Kidney (tissue), 13 donors: ENCODE measurements at regions not wholly inside any gene's neighbourhood (a gene's known extent, or its start where the extent isn't known, plus 50 kb on each side); places are given as distances from the start of the nearest gene placed in this dataset.

ENCODE experiments used
- DNase-seq, 5 donors: peaks; one replicate each; pipeline ENCODE4 v3.0.0-alpha.2; 2013 to 2020
- FAIRE-seq: peaks from 2 replicates; lab custom pipeline; 2012; peaks lifted over from hg19 to GRCh38; lab: Jason Lieb, UNC
- H3K27ac ChIP-seq, 2 donors: one replicate each; pipeline ENCODE4 v1.7.0; 2013; ENCODE audit warnings: low read depth in 2 of 2, low read length in 2 of 2, inconsistent platforms in 1 of 2
- H3K27me3 ChIP-seq: one replicate; pipeline ENCODE4 v1.7.1; 2013; ENCODE audit warnings: low read length, inconsistent platforms; ENCODE audit not compliant: control insufficient read depth, insufficient read depth
- H3K36me3 ChIP-seq, 3 donors: one replicate each; pipeline versions ENCODE4 v1.7.0 to v1.7.1; 2013; ENCODE audit warnings: low read length in 3 of 3, control low read depth in 1 of 3, inconsistent platforms in 1 of 3; ENCODE audit not compliant: insufficient read depth in 3 of 3, control insufficient read depth in 2 of 3
- H3K4me1 ChIP-seq, 3 donors: one replicate each; pipeline versions ENCODE4 v1.7.0 to v1.7.1; 2013; ENCODE audit warnings: low read length in 3 of 3, inconsistent platforms in 1 of 3, low read depth in 1 of 3; ENCODE audit not compliant: control insufficient read depth in 2 of 3, insufficient read depth in 2 of 3
- H3K4me3 ChIP-seq, 3 donors: one replicate each; pipeline versions ENCODE4 v1.7.0 to v1.8.1; 2013; ENCODE audit warnings: low read length in 3 of 3, control low read depth in 1 of 3, inconsistent platforms in 1 of 3
- H3K9ac ChIP-seq, 3 donors: one replicate each; pipeline versions ENCODE4 v1.7.0 to v1.7.1; 2013; ENCODE audit warnings: low read length in 3 of 3, control low read depth in 1 of 3, inconsistent platforms in 1 of 3
- H3K9me3 ChIP-seq, 3 donors: one replicate each; pipeline versions ENCODE4 v1.7.0 to v1.7.1; 2013; ENCODE audit warnings: low read length in 3 of 3, control low read depth in 1 of 3, inconsistent platforms in 1 of 3; ENCODE audit not compliant: control insufficient read depth in 2 of 3, insufficient read depth in 1 of 3
- CTCF ChIP-seq: IDR thresholded peaks from 3 replicates; pipeline ENCODE4 v1.5.1; 2012; ENCODE audit warnings: mild to moderate bottlenecking, moderate library complexity, borderline replicate concordance; ENCODE audit not compliant: insufficient read depth; ENCODE audit errors: extremely low read depth
- intact Hi-C: fragments of 100-400 bp; cut with DNase I; formaldehyde crosslinking; loops from one replicate; pipeline ENCODE4 v1.11.1; 2022
- donor health status: control.
- donor health status: control.
- donor health status: control.
- donor health status: control.
- donor health status: control.
- donor health status: DM: yes; HTN: yes; CAD: no.
- donor health status: Normal renal cell carcinoma (clear cell type).

- Histone ChIP-seq H3K36me3 (no peaks in the 10 kb centered on the region), H3K9me3 (no peaks in the 10 kb centered on the region), H3K27me3 (no peaks in the 10 kb centered on the region), H3K4me1 (peaks cover 0 to 12% (median 0%) of the 10 kb centered on the region in 3 donors), H3K9ac (no peak overlapping the region), H3K4me3 (no peak overlapping the region), H3K27ac (no peak overlapping the region)
- no peak for TF ChIP-seq CTCF
- DNase-seq (no peak), FAIRE-seq (no peak)
- intact Hi-C loops = no loop called here
These were observed 99.8 kb upstream of the ETV3 start for GRCh38 chr1:157237981-157238380.

- Histone ChIP-seq H3K4me3 (no peak overlapping the region), H3K27me3 (no peaks in the 10 kb centered on the region), H3K9ac (no peak overlapping the region), H3K36me3 (no peaks in the 10 kb centered on the region), H3K4me1 (peaks cover 0 to 12% (median 0%) of the 10 kb centered on the region in 3 donors), H3K27ac (no peak overlapping the region), H3K9me3 (no peaks in the 10 kb centered on the region)
- TF ChIP-seq CTCF = no peak
- intact Hi-C loops = no loop called here
- no peak for DNase-seq
- no peak for FAIRE-seq
These were observed 99.3 kb upstream of the ETV3 start for GRCh38 chr1:157237522-157237921.

- intact Hi-C loops = no loop called here
- Histone ChIP-seq H3K27ac (no peak overlapping the region), H3K4me1 (peaks cover 0 to 12% (median 0%) of the 10 kb centered on the region in 3 donors), H3K9ac (no peak overlapping the region), H3K9me3 (no peaks in the 10 kb centered on the region), H3K4me3 (no peak overlapping the region), H3K36me3 (no peaks in the 10 kb centered on the region), H3K27me3 (no peaks in the 10 kb centered on the region)
- TF ChIP-seq CTCF = no peak
- DNase-seq (no peak), FAIRE-seq (no peak)
These were observed 97.9 kb upstream of the ETV3 start for GRCh38 chr1:157236072-157236471.

GRCh38 chr1:157235307-157235706, 97.1 kb upstream of the ETV3 start:
- H3K27ac ChIP-seq = no peak overlapping the region
- no peak for TF ChIP-seq CTCF
- DNase-seq = no peak
- peaks cover 0 to 9% (median 0%) of the 10 kb centered on the region in 3 donors for H3K4me1 ChIP-seq
- no peaks in the 10 kb centered on the region for H3K9me3 ChIP-seq
- intact Hi-C loops = no loop called here
- H3K9ac ChIP-seq = no peak overlapping the region
- FAIRE-seq = no peak
- no peak overlapping the region for H3K4me3 ChIP-seq
- no peaks in the 10 kb centered on the region for H3K27me3 ChIP-seq
- no peaks in the 10 kb centered on the region for H3K36me3 ChIP-seq
